ENCODE measurements at regions not wholly inside any gene's neighbourhood (a gene's known extent, or its start where the extent isn't known, plus 50 kb on each side); places are given as distances from the start of the nearest gene placed in this dataset.

DNA sequence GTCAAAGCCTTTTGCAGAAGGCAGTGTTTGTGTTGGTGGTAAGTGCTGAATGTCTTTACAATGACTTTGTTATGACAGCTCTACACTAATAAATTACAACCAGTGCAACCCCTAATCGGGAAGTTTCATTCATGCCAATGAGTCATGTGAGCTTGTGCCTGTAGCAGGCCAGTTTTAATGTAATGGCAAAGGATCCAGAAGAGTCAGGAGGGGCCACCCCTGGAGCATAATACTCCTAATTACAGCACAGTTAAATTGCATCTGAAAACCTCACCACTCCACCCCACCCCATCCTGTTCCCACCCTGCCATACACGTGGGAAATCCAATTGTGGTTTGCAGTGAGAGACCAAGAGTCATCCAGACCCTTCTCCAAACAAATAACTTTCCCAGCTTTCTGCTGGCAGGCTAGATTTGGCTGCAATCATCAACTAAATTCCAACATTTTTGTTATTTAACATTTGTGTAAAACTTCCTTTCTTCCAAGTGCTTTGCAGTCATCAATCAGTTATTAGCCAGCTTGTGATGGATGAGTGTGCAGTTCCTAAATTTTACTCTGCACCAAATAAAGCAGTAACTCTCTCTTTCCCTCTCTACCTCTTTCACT, 277.3 kb upstream of the FAT3 start:
- DNase-seq = peak; percentile 83

DNA sequence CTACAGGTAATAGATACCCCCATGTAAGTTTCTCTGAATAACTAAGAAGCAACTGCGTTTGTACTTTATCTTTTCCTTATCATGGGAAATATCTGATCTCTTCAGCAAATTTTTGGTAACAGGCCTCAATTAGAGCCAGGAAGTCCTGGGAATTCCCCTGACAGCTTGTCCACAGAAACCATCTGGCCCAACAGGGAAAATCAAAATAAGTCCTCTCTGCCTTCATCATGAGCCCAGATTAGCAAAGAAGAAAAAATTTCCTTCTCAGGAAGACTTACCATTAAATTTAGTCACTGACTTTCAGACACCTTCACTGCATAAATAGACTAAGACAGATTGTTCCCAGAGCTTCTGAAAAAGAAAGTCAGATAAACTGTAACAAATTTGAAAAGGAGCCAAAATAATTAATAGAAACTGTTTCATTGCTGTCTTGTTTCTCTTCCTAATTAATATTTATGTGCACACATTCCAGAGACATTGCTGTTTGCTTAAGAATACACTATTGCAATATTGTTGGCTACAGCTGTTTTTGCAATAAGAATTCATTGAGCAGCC, 278.1 kb upstream of the FAT3 start:
- DNase-seq = peak; percentile 7

DNA sequence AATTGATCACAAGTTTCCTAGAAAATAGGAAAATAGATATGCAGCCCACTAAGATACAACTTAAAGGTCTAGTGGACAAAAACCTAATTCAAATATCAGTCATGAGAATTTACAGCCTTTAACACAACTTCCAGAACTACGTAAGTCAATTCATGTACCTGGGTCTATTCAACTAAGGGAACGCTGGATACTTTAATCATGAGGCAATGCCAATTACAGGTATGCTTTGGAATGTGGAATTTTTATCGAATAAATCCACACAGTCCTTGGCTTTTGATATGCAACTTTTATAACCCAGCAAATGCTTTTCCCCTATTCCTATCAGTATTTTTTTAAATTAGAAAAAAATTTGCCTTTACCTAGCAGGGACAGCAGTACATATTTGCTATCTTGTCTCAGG, 289.5 kb upstream of the FAT3 start:
- DNase-seq = no peak

DNA sequence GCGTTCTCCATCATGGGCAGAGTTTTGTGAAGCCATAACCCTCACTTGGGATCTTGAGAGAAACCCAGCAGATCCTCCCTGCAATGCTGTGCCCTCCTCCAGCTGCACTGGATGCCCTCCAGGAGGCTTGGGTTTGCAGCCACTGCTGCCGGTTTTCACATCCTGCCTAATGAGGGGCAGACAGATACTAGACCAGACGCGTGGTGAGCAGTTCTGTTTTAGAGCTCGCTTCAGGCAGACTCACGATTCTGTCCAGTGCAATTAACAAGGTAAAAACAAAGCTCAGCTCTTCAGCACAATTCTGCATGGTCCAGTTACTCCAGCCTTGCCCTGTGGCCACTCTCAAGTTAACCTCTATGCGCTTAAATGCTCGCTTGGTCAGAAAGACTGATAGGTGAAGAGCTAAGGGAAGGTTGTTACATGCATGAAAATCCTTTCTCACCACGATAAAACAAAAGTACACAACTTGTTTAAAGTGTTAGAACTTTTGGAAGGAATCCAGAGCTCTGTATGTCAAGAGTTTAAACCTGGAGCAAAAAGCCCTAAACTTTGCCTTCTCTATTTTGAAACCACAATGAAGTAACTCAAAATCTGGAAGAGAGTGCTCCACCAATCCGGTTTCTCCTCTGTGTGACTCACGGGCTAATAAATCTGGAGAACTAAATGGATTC, 292.3 kb upstream of the FAT3 start:
- peak; percentile 71 for DNase-seq

DNA sequence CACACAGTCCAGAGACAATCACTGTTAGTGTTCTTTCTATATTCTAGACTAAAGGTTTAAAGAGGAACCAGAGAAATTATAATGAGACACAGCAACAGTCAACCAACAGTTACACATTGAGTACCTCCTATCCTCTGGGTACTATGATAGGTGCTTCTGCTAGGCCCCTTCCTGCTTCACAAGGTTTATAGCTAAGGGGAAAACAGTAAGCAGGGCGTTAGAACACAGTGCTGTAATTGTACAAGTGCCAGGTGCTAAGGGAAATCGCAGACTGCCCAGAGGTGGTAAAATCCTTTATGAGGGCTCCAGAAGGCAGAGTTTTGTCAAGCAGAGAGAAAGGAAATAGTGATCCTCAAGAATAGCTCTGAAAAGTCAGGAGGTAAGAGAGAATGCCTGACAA, 297.2 kb upstream of the FAT3 start:
- DNase-seq = no peak

DNA sequence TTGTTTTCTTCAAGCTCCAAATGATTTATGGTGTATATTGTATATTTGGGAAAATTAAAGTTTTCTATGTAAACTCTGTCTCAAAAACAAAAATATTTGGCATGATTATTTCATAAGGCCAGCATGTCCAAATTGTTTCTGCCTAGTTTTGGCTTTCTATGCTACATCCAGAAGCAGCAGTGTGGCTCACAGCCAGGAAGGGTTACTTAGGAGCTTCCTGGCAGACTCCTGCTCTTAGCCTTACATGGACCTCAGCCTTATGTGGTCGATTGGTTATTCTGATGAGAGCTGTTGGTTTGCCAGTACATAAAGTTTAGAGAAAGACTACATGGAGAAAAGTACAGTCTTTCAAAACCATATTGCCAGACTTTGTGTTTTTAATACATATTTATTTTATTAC, 297.7 kb upstream of the FAT3 start:
- DNase-seq = peak; percentile 40

DNA sequence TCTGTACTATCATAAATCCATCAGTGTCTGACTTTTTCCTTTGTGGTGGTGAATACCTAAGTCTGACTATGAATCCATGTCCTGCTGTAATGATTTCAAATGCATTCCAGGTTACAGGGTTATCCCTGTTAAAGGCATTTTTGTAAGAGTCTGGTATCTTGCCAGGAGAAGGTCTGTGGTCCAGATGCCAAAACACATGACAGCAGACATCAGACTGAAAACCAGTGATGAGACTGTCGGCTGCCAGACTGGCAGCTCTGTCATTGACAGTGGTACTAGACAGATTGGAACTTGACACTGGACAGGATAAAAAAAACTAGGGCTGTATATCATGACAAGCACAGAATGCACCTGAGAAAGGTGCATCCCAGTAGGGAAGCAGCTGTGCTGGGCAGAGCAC, 301.8 kb upstream of the FAT3 start:
- DNase-seq = peak; percentile 45

DNA sequence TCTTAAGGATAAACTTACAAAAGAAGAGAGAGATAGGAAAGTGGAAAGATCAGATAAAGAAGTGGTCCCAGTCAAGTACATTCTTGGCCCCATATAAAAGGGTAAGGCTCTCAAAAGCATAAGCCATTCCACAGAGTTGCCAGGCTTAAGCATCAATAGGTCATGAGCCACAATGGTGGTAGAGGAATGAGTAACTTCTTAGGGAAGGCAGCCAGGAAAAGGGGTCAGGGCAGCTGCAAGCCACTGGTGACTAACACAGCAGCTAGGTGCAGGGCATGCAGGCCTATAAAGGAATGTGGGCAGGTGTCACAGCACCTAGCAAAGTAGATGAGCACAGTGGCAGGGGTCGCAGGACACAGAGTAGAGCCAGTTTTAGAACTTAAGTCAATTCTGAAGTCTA, 302.6 kb upstream of the FAT3 start:
- DNase-seq = no peak

DNA sequence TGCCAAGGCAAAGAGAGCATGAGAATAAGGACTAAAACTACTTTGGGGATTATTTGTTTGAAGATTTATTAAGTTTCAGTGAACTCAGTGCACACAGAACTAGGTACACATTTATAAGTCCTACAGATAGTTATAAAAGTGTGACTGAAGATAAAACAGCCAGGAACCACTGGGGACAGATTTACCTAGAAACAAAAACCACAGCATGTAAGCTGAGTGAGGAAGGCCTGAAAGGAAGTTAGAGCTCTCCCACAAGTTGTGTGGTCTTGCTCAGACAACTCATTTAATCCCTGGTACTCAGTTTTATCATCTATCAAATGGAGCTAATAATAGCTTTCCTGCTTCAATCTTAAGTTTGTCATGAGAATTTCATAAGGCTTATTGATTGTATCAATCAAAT, 311.2 kb upstream of the FAT3 start:
- DNase-seq = no peak

DNA sequence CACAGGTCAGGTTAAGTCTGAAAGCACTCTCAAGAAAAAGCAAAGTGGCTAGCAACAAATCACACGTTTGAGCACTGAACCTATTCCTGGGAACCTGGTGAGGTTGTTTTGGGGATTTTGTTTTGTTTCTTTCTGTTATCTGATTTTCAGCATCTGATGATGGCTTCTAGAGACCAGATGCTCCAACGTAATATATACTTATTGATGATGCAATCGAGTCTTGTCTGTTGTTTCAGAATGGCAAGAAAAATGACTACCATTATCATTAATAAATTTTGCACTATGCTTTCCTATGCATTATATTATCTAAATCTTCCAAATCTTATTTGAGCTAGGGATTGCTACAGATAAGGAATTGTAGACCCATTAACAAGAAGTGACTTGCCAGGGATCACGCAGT, 312.3 kb upstream of the FAT3 start:
- DNase-seq = no peak

DNA sequence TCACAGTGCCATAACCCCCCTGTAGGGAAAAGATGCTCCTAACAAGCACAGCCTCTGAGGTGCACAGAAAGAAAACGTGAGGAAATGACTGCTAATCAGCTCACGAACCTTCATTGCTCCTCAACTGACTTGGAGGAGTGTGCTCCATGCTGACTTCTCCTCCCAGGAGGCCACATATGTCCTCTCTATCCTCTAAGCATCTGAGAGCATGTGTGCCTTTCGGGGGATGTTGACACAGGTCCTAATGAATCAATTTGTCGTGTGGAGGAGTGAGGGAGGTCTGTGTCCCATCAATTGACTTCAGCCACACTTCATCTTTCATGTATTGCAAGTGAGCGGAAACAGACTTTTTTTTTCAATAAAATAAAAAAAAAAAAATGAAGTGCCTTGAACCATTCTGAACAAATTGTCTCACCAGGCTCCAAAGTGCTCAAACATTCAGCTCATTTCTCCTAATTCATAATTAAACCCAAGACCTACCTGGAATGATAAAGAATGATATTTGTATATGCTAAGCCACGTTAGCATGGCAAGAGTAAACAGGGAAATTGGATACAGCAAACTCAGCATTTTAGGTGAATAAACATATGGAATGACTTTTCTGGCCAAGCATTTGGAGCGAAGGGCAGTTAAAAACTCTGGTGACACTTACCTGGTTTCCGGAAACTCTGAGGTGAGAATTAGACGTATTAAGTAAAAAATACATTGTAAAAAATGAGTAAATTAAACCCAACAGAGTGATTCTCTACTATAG, 317.6 kb upstream of the FAT3 start:
- no peak for DNase-seq

DNA sequence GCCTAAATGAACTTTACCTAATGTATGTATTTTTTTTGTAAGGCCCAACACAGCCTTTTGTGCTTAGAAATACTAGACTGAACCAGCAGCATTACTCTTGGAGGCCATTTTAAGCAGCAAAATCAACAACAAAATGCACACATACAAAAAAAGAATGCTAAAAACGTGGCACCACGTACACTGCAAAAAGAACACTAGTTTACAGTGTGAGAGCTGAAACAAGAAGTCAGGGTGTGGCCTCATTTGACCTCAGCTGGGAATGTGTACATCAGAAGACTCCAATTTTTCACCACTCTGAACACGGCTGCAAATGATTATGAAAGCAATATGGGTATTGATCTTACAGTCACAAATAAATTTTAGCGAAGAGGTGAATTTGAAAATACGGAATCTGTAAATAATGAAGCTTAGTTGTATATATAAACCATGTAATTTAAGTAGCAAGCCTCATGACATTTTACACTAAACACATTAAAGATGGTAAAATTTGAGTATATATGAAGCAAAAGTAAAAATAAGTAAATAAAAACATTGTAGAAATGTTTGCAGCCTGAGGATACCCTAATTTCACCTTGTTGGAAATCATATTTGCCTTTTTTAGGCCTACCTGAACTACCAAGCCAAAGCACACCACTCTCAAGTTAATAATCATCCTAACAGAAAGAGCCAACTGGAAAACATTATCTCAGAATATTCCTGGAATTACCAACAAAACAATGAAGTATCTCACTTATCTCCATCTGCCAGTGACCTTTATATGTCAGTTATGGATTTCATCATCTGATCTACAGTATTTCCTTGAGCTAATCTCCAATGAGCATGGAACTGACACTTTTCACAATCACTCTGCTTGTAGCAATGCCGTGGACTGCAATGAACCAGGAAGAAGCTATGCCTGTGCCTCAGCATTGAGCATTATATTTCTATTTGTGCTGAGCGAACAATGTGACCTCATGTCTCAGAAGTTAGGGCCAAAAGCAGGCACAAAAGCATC, 319.5 kb upstream of the FAT3 start:
- DNase-seq = no peak

DNA sequence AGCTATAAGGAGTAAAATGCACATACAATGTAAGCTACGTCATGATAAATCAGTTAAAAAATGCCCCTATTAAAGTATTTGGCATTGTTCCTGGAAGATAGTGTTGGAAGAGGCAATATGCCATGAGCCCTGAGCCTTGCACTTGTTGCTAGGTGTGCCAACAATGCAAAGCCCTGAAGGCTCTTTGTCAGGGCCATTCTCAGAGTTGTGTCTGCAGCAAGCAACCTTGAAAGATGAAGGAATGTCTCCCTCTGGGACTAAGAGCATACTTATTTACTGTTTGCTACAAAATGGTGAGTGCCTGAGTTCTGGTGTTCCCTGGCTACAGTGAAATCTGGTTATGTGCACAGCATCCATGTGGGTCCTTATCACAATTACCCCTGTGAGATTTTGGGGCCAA, 322.3 kb upstream of the FAT3 start:
- DNase-seq = no peak

DNA sequence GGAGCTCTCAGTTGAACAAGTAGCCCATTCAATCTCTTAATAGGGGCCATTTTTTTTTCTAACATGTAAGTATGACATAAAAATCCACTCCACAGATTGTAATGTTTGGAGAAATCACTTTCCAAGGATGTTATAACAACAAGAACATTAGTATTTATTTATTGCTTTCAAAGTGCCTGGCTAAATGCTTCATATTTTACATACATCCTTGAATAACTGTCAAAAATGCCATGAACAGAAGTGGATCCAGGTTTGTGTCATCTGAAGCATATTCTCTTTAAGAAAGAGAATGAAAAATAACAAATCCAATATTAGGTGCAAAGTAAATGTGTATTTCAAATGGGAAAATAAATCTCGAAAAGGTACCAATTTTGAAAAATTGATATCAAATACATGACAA, 344.0 kb upstream of the FAT3 start:
- no peak for DNase-seq

DNA sequence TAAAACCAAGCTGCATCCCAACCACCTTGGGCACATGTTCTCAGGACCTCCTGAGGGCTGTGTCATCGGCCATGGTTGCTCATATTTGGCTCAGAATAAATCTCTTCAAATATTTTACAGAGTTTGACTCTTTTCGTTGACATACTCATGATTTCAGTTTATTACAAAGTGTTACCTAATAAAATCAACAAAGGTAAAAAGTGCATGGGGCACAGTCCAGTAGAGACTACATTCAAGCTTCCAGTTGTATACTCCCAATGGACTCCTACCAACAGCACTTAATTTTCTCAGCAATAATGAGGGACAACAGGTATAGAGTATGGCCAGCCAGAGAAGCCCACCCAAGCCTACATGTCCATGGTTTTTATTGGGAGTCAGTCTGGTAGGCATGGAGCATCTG, 347.9 kb upstream of the FAT3 start:
- no peak for DNase-seq

DNA sequence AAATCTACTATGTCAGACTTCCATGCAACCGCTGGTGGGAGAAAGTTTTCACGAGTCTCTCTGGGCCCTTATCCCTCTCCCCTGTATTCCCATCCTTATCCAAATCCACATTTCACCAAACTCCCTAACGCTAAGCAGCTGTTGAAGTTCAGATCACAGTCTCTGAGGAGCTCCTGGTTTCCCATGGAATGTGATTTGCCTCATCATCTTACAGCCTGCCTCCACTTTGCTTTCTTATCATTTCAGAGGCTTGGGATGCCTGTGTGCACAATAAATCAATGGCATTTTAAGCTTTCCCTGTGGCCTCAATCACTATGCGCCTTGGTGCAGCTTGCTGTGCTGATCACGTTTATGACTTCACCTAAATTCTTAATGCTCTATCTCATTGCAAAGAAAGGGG, 352.4 kb upstream of the FAT3 start:
- DNase-seq = peak; percentile 75

DNA sequence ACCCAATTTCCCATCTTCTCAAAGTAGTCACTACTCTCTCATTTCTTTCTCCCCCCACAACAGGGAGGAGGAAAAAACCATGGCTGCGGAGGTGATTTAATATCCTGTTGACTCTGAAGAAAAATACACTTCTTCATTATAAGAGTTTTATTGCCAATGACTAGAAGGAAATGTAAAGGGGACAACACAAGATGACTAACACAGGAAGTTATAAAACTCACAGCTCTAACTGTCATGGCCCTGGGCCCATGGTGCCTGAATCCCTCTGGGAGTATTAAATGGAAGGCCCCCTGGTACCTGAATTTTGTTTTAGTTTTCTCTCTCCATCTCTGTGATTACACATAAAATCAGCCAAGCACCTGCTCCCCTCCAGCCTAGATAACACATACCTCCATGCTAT, 352.8 kb upstream of the FAT3 start:
- DNase-seq = peak; percentile 10

DNA sequence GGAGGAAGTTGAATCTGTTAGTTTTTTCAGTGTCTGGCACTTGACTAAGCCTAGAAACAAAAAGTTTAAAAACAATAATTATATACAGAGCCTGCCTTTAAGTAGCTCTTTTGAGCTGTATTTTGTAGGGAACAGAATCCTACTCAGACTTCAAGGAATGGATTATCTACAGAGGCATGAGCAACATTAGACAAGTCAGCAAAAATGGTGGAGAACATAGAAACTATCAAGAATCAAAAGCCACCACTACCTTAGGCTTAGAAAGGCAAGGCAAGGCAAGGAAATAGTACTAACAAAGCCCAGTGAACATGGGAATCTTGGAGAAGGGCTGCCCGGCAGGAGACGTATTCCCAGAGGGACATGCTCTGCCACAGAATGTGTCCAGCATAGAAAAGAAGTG, 353.6 kb upstream of the FAT3 start:
- DNase-seq = no peak

DNA sequence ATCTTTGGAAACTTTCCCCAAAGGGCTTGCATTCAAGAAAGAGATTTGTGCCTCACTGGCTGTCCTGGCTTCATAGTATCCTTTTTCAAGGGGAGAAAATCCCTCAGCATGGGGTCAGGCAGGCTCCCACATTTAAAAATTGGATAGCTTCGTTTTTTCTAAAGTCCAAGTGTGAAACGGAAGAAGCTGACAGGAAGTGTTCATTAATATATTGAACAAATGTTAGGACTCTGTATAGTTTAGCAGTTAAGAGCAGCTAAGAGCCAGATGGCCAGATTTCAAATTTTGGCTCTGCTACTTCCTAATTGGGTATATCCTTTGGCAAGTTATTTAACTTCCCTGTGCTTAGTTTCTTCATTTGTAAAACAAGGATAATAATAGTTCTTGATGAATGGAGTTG, 354.9 kb upstream of the FAT3 start:
- no peak for DNase-seq

DNA sequence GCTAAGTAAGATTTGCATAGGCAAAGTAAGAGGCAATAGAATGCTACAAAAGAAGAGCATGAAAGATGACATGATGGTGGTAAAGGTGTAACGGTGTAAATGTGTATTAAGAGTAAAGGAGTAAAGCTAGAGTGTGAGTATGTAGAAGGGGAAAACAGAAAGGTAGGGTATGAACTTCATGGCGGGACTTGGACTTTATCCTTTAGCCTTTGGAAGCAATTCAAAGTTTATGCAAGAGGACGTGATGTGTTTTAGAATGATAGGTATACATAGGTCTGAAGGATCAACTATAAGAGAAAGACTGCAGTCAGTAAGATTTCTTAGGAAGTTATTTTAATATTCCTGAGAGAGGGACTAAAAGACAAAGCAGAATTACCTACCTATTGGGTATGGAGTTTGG, 358.0 kb upstream of the FAT3 start:
- DNase-seq = no peak

DNA sequence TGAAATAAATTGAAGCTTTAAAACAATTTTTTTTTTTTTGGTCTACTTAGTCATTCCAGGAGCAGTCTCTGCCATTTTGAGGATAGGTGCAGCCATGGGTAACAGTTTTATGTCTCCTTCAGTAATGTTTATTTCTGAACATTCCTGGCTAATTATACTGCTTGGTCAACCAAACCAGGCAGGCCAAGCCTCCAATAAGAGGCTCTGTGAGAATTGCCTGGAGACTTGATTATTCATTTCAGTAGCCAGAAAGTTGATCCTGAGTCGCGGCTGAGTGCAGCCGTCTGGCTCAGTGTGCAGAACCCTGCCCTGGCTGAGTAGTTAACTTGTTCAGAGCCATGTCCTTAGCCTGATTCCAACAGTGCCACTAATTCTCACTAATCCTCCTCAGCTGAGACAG, 364.0 kb upstream of the FAT3 start:
- no peak for DNase-seq

DNA sequence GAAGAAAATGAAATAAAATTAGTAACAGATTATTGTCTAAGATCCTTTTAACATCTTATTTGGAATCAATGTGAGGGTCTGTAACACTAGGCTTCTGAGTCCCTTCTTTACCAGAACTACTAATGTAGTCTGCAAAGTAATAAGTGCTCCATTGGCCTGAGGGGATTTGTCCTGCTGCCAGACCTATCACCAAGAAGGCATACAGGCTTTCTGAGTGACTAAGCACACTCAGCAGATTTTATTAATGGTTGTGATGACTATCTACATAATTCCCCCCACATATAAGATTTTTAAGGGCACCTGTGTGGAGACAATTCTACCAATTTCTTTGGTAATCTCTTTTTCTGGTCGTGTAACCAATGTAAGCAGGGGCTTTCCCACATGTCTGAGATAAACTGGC, 365.0 kb upstream of the FAT3 start:
- peak; percentile 40 for DNase-seq

DNA sequence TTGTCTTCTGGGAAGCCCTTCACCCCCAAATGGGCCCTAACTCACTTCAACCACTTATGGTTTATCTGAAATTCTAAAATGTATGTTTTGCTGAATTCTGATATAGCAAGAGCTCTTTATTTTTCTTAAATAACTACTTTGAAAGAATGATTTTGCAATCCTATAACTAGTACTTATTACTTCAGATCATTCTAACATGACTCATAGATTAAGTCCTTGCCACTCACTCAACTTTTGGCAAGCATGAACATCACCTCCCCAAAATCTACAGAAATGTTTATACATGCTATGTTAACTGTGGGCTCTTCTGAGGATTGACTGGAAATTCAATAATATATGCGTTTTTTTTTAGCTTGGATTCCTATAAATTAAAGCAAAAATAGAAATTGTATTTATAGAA, 367.4 kb upstream of the FAT3 start:
- peak; percentile 83 for DNase-seq
